ENCODE measurements at regions not wholly inside any gene's neighbourhood (a gene's known extent, or its start where the extent isn't known, plus 50 kb on each side); places are given as distances from the start of the nearest gene placed in this dataset.

DNA sequence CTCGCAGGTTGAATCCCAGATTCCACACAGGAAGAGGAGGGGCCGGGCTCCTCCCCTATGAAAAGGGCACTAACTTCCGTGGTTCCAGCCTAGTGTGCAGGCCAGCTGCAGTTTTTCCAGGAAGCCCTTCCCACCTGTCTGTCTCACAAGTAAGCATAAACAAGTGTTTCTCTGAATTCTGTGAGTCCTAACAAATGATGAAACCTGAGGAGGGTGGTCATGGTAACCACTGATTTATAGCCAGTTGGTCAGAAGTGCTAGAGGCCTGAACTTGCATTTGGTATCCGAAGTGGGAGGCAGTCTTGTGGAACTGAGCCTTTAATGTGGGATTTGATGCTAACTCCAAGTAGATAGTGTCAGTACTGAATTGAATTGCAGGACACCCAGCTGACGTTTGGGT lies 54.7 kb upstream of the STEAP4 start:
- TF ChIP-seq, protein P1, sequence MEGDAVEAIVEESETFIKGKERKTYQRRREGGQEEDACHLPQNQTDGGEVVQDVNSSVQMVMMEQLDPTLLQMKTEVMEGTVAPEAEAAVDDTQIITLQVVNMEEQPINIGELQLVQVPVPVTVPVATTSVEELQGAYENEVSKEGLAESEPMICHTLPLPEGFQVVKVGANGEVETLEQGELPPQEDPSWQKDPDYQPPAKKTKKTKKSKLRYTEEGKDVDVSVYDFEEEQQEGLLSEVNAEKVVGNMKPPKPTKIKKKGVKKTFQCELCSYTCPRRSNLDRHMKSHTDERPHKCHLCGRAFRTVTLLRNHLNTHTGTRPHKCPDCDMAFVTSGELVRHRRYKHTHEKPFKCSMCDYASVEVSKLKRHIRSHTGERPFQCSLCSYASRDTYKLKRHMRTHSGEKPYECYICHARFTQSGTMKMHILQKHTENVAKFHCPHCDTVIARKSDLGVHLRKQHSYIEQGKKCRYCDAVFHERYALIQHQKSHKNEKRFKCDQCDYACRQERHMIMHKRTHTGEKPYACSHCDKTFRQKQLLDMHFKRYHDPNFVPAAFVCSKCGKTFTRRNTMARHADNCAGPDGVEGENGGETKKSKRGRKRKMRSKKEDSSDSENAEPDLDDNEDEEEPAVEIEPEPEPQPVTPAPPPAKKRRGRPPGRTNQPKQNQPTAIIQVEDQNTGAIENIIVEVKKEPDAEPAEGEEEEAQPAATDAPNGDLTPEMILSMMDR (conservative IDR thresholded peaks at IDR 0.05) = no peak
- no peaks in the 10 kb centered on the region for H3K9me3 Mint-ChIP-seq
- H3K27ac Mint-ChIP-seq = no peak overlapping the region
- H3K4me1 Mint-ChIP-seq (ENCODE audit: unreplicated experiment) = no peaks in the 10 kb centered on the region
- no peaks in the 10 kb centered on the region for H3K36me3 Mint-ChIP-seq
- H3K4me3 Mint-ChIP-seq = no peak overlapping the region
- no peak for DNase-seq (ENCODE audit: extremely low spot score, unreplicated experiment)
- no peaks in the 10 kb centered on the region for H3K27me3 Mint-ChIP-seq

DNA sequence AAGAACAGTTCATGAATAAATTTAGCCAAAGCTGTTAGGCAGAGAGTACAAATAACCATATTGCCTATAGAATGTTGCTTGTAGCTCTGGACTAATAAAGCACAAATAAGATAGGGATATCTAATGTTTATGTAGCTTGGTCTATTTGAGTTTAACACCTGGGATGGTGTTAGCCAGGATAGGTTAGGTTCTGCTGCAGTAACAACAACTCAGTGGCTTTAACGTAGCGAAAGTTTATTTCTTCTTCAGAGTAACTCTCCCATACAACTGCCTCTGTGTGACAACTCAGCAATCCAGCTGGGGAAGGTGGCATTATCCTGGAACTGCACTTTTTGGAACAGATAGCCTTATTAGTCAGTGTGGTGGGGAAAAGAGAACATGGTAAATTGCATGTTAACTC lies 52.2 kb upstream of the STEAP4 start:
- H3K4me1 Mint-ChIP-seq (ENCODE audit: unreplicated experiment) = no peaks in the 10 kb centered on the region
- H3K36me3 Mint-ChIP-seq = no peaks in the 10 kb centered on the region
- TF ChIP-seq, protein P1 (conservative IDR thresholded peaks at IDR 0.05) = no peak
- no peak for DNase-seq (ENCODE audit: extremely low spot score, unreplicated experiment)
- H3K4me3 Mint-ChIP-seq = no peak overlapping the region
- peaks cover 2% of the 10 kb centered on the region for H3K27me3 Mint-ChIP-seq
- no peak overlapping the region for H3K27ac Mint-ChIP-seq
- no peaks in the 10 kb centered on the region for H3K9me3 Mint-ChIP-seq

DNA sequence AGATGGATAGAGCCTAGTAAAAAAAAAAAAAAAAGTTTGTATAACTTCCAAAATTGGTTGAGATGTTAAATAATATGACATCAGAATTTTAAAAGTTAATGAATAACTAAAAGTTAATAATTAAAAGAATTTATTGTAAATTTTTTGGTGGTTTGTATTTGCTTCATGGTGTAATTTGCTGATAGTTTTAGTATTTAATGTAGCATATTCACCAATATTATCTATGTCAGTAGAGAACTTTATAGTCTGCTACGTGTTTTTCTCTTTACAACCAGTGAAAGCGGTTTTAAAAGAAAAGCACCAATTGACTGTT lies 51.8 kb upstream of the STEAP4 start:
- peaks cover 4% of the 10 kb centered on the region for H3K27me3 Mint-ChIP-seq
- no peaks in the 10 kb centered on the region for H3K4me1 Mint-ChIP-seq (ENCODE audit: unreplicated experiment)
- no peak overlapping the region for H3K27ac Mint-ChIP-seq
- no peaks in the 10 kb centered on the region for H3K36me3 Mint-ChIP-seq
- DNase-seq (ENCODE audit: extremely low spot score, unreplicated experiment) = no peak
- TF ChIP-seq, protein P1 (conservative IDR thresholded peaks at IDR 0.05) = peak; percentile 2
- H3K4me3 Mint-ChIP-seq = no peak overlapping the region
- no peaks in the 10 kb centered on the region for H3K9me3 Mint-ChIP-seq

DNA sequence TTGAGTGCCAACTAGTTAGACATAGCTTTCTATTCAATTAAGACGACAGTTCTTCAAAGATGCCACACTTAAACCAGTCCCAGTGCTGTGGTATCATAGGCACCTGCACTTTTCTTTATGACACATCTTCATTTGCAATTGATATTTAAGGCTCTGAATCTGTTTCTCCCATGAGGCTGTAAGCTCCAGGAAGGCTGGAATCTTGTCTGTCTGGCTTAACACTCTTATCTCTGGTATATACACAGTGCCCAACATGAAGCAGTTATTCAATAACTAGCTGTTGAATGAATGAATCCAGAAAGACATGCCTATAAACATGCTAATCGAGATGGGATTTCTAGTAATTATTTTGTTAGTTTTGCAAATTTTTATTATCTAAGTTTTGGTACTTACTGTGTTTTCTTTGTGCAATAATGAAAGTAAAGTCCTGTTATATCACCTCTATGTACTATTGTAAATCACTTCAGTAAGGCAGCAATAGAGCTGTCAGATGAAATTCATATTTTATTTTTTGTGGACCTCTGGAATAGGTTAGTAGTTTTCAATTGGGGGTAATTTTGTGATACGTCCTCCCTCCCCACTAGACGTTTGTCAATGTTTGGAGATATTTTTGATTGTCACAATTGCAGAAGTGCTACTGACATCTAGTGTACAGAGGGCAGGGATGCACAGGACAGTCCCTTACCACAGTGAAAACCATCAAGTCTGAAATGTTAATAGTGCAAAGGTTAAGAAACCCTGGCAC lies 51.3 kb upstream of the STEAP4 start:
- Mint-ChIP-seq H3K36me3 (no peaks in the 10 kb centered on the region), H3K27ac (no peak overlapping the region), H3K4me3 (no peak overlapping the region), H3K27me3 (peaks cover 7% of the 10 kb centered on the region), H3K4me1 (ENCODE audit: unreplicated experiment) (no peaks in the 10 kb centered on the region), H3K9me3 (no peaks in the 10 kb centered on the region)
- no peak for DNase-seq (ENCODE audit: extremely low spot score, unreplicated experiment)
- TF ChIP-seq, protein P1 (conservative IDR thresholded peaks at IDR 0.05) = peak; percentile 58

DNA sequence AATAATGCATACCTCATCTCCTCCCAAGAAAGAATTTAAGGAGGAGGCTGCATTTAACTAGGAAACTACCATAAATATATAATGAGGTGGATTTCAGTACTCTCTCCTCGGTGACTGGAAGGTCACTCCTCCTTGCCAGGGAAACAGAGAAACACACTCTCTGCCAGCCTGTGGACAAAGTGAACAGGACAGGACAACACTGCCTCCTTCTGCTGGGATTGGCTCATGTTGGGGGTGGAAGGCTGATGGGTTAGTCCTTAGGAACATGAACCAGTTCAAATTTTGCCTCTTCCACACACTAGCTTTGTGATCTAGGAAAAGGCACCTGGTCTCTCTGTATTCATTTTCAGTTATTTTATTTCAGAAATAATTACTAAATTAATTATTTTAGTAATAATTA lies 50.6 kb upstream of the STEAP4 start:
- H3K27ac Mint-ChIP-seq = no peak overlapping the region
- TF ChIP-seq, protein P1 (conservative IDR thresholded peaks at IDR 0.05) = peak; percentile 18
- no peaks in the 10 kb centered on the region for H3K4me1 Mint-ChIP-seq (ENCODE audit: unreplicated experiment)
- no peak overlapping the region for H3K4me3 Mint-ChIP-seq
- H3K36me3 Mint-ChIP-seq = no peaks in the 10 kb centered on the region
- peaks cover 9% of the 10 kb centered on the region for H3K27me3 Mint-ChIP-seq
- H3K9me3 Mint-ChIP-seq = no peaks in the 10 kb centered on the region
- DNase-seq (ENCODE audit: extremely low spot score, unreplicated experiment) = no peak
